ENCODE measurements at regions not wholly inside any gene's neighbourhood (a gene's known extent, or its start where the extent isn't known, plus 50 kb on each side); places are given as distances from the start of the nearest gene placed in this dataset.

DNA sequence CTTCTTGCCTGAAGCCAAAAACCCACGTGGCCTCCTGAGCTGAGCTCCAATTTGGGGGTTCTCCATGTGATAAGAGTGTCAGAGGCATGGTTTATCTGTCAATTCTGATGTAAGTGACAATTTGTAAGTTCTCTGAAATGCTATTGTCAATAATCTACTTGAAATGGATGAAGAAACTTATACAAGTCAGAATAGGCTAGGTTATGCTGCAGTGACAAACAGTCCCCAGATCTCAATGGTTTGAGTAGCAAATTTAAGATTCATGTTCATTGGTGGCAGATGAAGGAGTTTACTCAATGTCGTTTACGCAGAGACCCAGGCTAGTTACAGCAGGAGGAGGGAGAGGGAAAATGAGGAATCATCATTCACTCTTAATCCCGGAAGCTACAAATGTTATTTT, 352.4 kb downstream of the KIF16B start:
- H3K27me3 ChIP-seq (replicated peaks; ENCODE audit: control insufficient read depth, insufficient read depth, low read length): no peaks in the 10 kb centered on the region
- no peak for DNase-seq (ENCODE audit: extremely low read depth, insufficient read length)
- H3K4me3 ChIP-seq (replicated peaks; ENCODE audit: low read depth, low read length): no peak overlapping the region
- TF ChIP-seq, protein P1, sequence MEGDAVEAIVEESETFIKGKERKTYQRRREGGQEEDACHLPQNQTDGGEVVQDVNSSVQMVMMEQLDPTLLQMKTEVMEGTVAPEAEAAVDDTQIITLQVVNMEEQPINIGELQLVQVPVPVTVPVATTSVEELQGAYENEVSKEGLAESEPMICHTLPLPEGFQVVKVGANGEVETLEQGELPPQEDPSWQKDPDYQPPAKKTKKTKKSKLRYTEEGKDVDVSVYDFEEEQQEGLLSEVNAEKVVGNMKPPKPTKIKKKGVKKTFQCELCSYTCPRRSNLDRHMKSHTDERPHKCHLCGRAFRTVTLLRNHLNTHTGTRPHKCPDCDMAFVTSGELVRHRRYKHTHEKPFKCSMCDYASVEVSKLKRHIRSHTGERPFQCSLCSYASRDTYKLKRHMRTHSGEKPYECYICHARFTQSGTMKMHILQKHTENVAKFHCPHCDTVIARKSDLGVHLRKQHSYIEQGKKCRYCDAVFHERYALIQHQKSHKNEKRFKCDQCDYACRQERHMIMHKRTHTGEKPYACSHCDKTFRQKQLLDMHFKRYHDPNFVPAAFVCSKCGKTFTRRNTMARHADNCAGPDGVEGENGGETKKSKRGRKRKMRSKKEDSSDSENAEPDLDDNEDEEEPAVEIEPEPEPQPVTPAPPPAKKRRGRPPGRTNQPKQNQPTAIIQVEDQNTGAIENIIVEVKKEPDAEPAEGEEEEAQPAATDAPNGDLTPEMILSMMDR (IDR thresholded peaks at IDR 0.05; ENCODE audit: insufficient read depth, low read length, poor library complexity, severe bottlenecking): no peak
- no peaks in the 10 kb centered on the region for H3K36me3 ChIP-seq (ENCODE audit: control insufficient read depth, insufficient read depth, low read length)

DNA sequence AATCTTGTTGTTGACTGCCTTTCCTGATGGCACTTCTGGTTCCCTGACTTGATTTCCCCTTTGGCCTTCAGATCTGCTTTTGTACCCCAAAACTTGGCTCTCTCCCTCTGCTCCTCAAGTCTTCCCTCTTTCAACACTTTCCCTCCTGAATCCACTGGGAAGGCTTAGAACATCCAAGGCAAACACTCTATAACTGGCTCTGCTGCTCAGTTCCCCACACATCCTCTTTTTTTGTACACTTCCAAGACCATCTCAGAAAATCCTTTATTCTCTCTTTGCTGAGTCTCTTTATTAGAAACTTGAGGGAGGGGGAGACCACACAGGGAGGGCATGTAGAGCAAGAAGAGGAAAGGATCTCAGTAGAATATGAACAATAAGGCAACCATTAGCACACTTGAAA, 354.1 kb downstream of the KIF16B start:
- DNase-seq (ENCODE audit: extremely low read depth, insufficient read length): no peak
- TF ChIP-seq, protein P1 (IDR thresholded peaks at IDR 0.05; ENCODE audit: insufficient read depth, low read length, poor library complexity, severe bottlenecking): no peak
- no peaks in the 10 kb centered on the region for H3K27me3 ChIP-seq (replicated peaks; ENCODE audit: control insufficient read depth, insufficient read depth, low read length)

DNA sequence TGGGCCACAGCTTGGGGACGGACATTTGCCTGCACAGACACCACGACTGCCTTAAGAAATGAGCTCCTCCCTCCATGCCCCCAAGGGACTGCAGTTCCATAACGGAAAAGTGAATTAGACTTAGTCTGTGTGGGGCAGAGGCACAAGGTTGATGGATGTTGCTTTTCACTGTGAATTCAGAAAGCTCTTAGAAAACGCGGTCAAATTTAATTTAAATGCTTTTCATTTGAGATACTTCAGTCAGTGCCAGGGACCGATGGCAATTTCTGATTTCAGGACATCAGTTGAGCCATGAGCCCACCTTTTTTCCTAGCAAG, 356.4 kb downstream of the KIF16B start:
- TF ChIP-seq, protein P1 (IDR thresholded peaks at IDR 0.05; ENCODE audit: insufficient read depth, low read length, poor library complexity, severe bottlenecking): no peak
- no peak for DNase-seq (ENCODE audit: extremely low read depth, insufficient read length)
- no peaks in the 10 kb centered on the region for H3K27me3 ChIP-seq (replicated peaks; ENCODE audit: control insufficient read depth, insufficient read depth, low read length)
- no peaks in the 10 kb centered on the region for H3K36me3 ChIP-seq (ENCODE audit: control insufficient read depth, insufficient read depth, low read length)
- H3K4me3 ChIP-seq (replicated peaks; ENCODE audit: low read depth, low read length): no peak overlapping the region

More for the DNA sequence above, 354.1 kb downstream of the KIF16B start:
- Histone ChIP-seq H3K36me3 (ENCODE audit: control insufficient read depth, insufficient read depth, low read length) (no peaks in the 10 kb centered on the region), H3K4me3 (replicated peaks; ENCODE audit: low read depth, low read length) (no peak overlapping the region)

DNA sequence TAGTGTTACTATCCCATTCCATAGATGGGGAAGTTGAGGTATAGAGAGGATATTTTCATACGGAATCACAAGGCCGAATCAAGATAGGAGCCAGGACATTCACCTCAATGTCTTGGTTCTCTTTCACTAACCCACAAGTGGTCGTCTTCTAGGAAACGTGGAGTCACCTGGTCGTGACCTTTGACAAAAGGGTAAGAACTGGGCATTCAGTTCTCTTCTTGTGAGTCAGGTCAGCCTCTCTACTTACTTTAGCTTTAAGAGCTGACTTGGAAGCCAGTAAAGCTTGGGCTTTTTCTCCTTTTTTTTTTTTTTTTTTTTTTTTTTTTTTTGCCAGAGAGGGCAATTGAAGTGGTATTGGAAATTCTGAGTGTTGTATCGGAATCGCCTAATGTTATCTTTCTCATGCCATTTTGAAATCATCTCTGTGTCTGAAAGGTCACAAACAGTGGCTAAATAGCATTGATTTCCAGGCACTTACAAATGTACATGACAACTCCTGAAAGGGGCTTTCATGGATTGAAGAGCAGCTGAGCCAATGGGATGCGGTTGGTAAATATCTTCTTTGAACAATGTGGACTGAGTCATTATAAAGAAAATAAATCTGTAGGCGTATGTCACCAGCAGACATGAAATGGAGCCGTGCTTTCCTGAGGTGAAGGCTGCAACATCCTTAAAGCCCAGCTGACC, 356.9 kb downstream of the KIF16B start:
- TF ChIP-seq, protein P1 (IDR thresholded peaks at IDR 0.05; ENCODE audit: insufficient read depth, low read length, poor library complexity, severe bottlenecking): no peak
- DNase-seq (ENCODE audit: extremely low read depth, insufficient read length): no peak
- Histone ChIP-seq H3K27me3 (replicated peaks; ENCODE audit: control insufficient read depth, insufficient read depth, low read length) (no peaks in the 10 kb centered on the region), H3K4me3 (replicated peaks; ENCODE audit: low read depth, low read length) (no peak overlapping the region), H3K36me3 (ENCODE audit: control insufficient read depth, insufficient read depth, low read length) (no peaks in the 10 kb centered on the region)

DNA sequence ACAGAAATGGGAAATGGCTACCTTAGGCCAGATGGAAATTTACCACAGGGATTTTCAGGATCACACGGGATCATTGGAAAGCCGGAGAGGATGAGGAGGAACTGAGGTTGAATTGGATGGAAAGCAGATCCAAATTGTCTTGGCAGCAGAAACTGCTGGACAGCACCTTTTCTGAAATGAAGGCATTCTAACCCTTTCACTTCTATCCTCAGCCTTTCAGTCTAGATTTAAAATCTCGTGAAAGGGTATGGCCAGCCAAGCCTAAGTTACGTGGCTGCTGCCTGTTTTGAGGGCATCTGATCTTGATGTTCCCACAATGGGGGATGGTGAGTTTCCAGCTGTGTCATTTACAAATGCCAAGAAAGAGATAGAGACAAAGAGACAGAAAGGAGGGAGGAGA, 358.2 kb downstream of the KIF16B start:
- no peak overlapping the region for H3K4me3 ChIP-seq (replicated peaks; ENCODE audit: low read depth, low read length)
- no peak for DNase-seq (ENCODE audit: extremely low read depth, insufficient read length)

More for the DNA sequence above, 358.2 kb downstream of the KIF16B start:
- Histone ChIP-seq H3K27me3 (replicated peaks; ENCODE audit: control insufficient read depth, insufficient read depth, low read length) (no peaks in the 10 kb centered on the region), H3K36me3 (ENCODE audit: control insufficient read depth, insufficient read depth, low read length) (no peaks in the 10 kb centered on the region)
- TF ChIP-seq, protein P1 (IDR thresholded peaks at IDR 0.05; ENCODE audit: insufficient read depth, low read length, poor library complexity, severe bottlenecking): no peak
